ENCODE measurements at regions not wholly inside any gene's neighbourhood (a gene's known extent, or its start where the extent isn't known, plus 50 kb on each side); places are given as distances from the start of the nearest gene placed in this dataset.

GRCh38 chr11:23680488-23681230, 816.2 kb upstream of the LUZP2 start:
- no peaks in the 10 kb centered on the region for H3K27me3 ChIP-seq

GRCh38 chr11:23684701-23685100, 812.2 kb upstream of the LUZP2 start:
- TF ChIP-seq POLR2A (IDR thresholded peaks at IDR 0.05) (no peak), CTCF (IDR thresholded peaks at IDR 0.05) (no peak)
- ATAC-seq (no peak), DNase-seq (no peak)
- no peak overlapping the region for H3K27ac ChIP-seq
- 67 to 81% (median 76%) methylated on average over 2 of the region's 2 CpGs for WGBS, 4 donors
- H3K36me3 ChIP-seq: no peaks in the 10 kb centered on the region
- no peaks in the 10 kb centered on the region for H3K9me3 ChIP-seq
- intact Hi-C loops (cut with DNase I): no loop called here
- H3K27me3 ChIP-seq: no peaks in the 10 kb centered on the region
- H3K4me1 ChIP-seq: no peaks in the 10 kb centered on the region
- H3K4me3 ChIP-seq: no peak overlapping the region

More at GRCh38 chr11:23680488-23681230, 816.2 kb upstream of the LUZP2 start:
- Histone ChIP-seq H3K4me1 (no peaks in the 10 kb centered on the region), H3K27ac (no peak overlapping the region), H3K9me3 (no peaks in the 10 kb centered on the region), H3K4me3 (no peak overlapping the region), H3K36me3 (no peaks in the 10 kb centered on the region)
- DNase-seq: peak in 1 of 5 donors; percentile 51
- TF ChIP-seq POLR2A (IDR thresholded peaks at IDR 0.05) (no peak), CTCF (IDR thresholded peaks at IDR 0.05) (no peak)
- 85 to 90% (median 87%) methylated on average over 14 to 20 of the region's 20 CpGs for WGBS, 4 donors
- intact Hi-C loops (cut with DNase I): no loop called here
- no peak for ATAC-seq

- no peak overlapping the region for H3K27ac ChIP-seq
- ATAC-seq (no peak), DNase-seq (no peak)
- 59 to 65% (median 61%) methylated on average over 3 of the region's 3 CpGs for WGBS, 4 donors
- no peaks in the 10 kb centered on the region for H3K4me1 ChIP-seq
- H3K36me3 ChIP-seq: no peaks in the 10 kb centered on the region
- intact Hi-C loops (cut with DNase I): no loop called here
- H3K4me3 ChIP-seq: no peak overlapping the region
- H3K9me3 ChIP-seq: no peaks in the 10 kb centered on the region
- TF ChIP-seq POLR2A (IDR thresholded peaks at IDR 0.05) (no peak), CTCF (IDR thresholded peaks at IDR 0.05) (no peak)
- H3K27me3 ChIP-seq: no peaks in the 10 kb centered on the region
Observed at GRCh38 chr11:23687991-23688390, 808.9 kb upstream of the LUZP2 start.

GRCh38 chr11:23688411-23688810, 808.4 kb upstream of the LUZP2 start:
- Histone ChIP-seq H3K27me3 (no peaks in the 10 kb centered on the region), H3K9me3 (no peaks in the 10 kb centered on the region), H3K4me3 (no peak overlapping the region), H3K36me3 (no peaks in the 10 kb centered on the region), H3K4me1 (no peaks in the 10 kb centered on the region), H3K27ac (no peak overlapping the region)
- TF ChIP-seq CTCF (IDR thresholded peaks at IDR 0.05) (no peak), POLR2A (IDR thresholded peaks at IDR 0.05) (no peak)
- ATAC-seq: no peak
- no peak for DNase-seq
- intact Hi-C loops (cut with DNase I): no loop called here
- WGBS, 4 donors: 68 to 73% (median 71%) methylated on average over 4 of the region's 4 CpGs
